ENCODE measurements at regions not wholly inside any gene's neighbourhood (a gene's known extent, or its start where the extent isn't known, plus 50 kb on each side); places are given as distances from the start of the nearest gene placed in this dataset.
A peak's percentile ranks its signal among the peaks of the same experiment; 100 is the strongest.

- no peak for DNase-seq (ENCODE audit: low spot score)
Observed at GRCh38 chr4:171759274-171759673, 53.9 kb upstream of the GALNTL6 start.

GRCh38 chr4:171751538-171751937, 61.7 kb upstream of the GALNTL6 start:
- no peak for DNase-seq (ENCODE audit: low spot score)

GRCh38 chr4:171746418-171746817, 66.8 kb upstream of the GALNTL6 start:
- DNase-seq (ENCODE audit: low spot score): no peak

GRCh38 chr4:171742436-171742835, 70.8 kb upstream of the GALNTL6 start:
- no peak for DNase-seq (ENCODE audit: low spot score)

GRCh38 chr4:171727185-171727584, 86.0 kb upstream of the GALNTL6 start:
- DNase-seq (ENCODE audit: low spot score): no peak

GRCh38 chr4:171721937-171722336, 91.3 kb upstream of the GALNTL6 start:
- no peak for DNase-seq (ENCODE audit: low spot score)

GRCh38 chr4:171719691-171720090, 93.5 kb upstream of the GALNTL6 start:
- DNase-seq (ENCODE audit: low spot score): no peak

- DNase-seq (ENCODE audit: low spot score): no peak
Observed at GRCh38 chr4:171718665-171719064, 94.5 kb upstream of the GALNTL6 start.

GRCh38 chr4:171718069-171718468, 95.1 kb upstream of the GALNTL6 start:
- no peak for DNase-seq (ENCODE audit: low spot score)

GRCh38 chr4:171717231-171717741, 95.9 kb upstream of the GALNTL6 start:
- DNase-seq (ENCODE audit: low spot score): no peak

- no peak for DNase-seq (ENCODE audit: low spot score)
Observed at GRCh38 chr4:171715973-171716372, 97.2 kb upstream of the GALNTL6 start.

- no peak for DNase-seq (ENCODE audit: low spot score)
Observed at GRCh38 chr4:171714791-171715454, 98.3 kb upstream of the GALNTL6 start.

GRCh38 chr4:171710743-171711142, 102.5 kb upstream of the GALNTL6 start:
- no peak for DNase-seq (ENCODE audit: low spot score)

- no peak for DNase-seq (ENCODE audit: low spot score)
Observed at GRCh38 chr4:171676555-171677215, 136.5 kb upstream of the GALNTL6 start.

GRCh38 chr4:171674781-171675180, 138.4 kb upstream of the GALNTL6 start:
- DNase-seq (ENCODE audit: low spot score): no peak

GRCh38 chr4:171668403-171668802, 144.8 kb upstream of the GALNTL6 start:
- DNase-seq (ENCODE audit: low spot score): no peak

GRCh38 chr4:171667906-171668305, 145.3 kb upstream of the GALNTL6 start:
- DNase-seq (ENCODE audit: low spot score): no peak

- no peak for DNase-seq (ENCODE audit: low spot score)
Observed at GRCh38 chr4:171651071-171651470, 162.1 kb upstream of the GALNTL6 start.

GRCh38 chr4:171650543-171650942, 162.7 kb upstream of the GALNTL6 start:
- no peak for DNase-seq (ENCODE audit: low spot score)

GRCh38 chr4:171648926-171649325, 164.3 kb upstream of the GALNTL6 start:
- DNase-seq (ENCODE audit: low spot score): no peak

GRCh38 chr4:171646984-171647383, 166.2 kb upstream of the GALNTL6 start:
- DNase-seq (ENCODE audit: low spot score): no peak

- DNase-seq (ENCODE audit: low spot score): peak; percentile 28
Observed at GRCh38 chr4:171644430-171645057, 168.7 kb upstream of the GALNTL6 start.

- no peak for DNase-seq (ENCODE audit: low spot score)
Observed at GRCh38 chr4:171639540-171639939, 173.7 kb upstream of the GALNTL6 start.

Data from COLO829 (cell line).